Panc1 (cell line): ENCODE measurements at regions not wholly inside any gene's neighbourhood (a gene's known extent, or its start where the extent isn't known, plus 50 kb on each side); places are given as distances from the start of the nearest gene placed in this dataset.

Experiments
- CTCF ChIP-seq: fragments of 450-650 bp; IDR thresholded peaks from 2 replicates; pipeline ENCODE4 v1.5.1; 2017; ENCODE audit warnings: mild to moderate bottlenecking
- SIN3A ChIP-seq: IDR thresholded peaks from 2 replicates; pipeline ENCODE4 v1.6.1; 2012; ENCODE audit warnings: low read depth, mild to moderate bottlenecking, low read length, moderate library complexity, borderline replicate concordance; ENCODE audit not compliant: insufficient read depth
- TF ChIP-seq, protein P1 (sequence below), 2 experiments: IDR thresholded peaks; 2 replicates each; pipeline ENCODE4 v1.6.1; 2011 to 2012; ENCODE audit warnings: low read depth in 2 of 2, control low read depth in 1 of 2, low read length in 1 of 2, mild to moderate bottlenecking in 1 of 2, moderate library complexity in 1 of 2; ENCODE audit not compliant: insufficient read depth in 1 of 2

DNA sequence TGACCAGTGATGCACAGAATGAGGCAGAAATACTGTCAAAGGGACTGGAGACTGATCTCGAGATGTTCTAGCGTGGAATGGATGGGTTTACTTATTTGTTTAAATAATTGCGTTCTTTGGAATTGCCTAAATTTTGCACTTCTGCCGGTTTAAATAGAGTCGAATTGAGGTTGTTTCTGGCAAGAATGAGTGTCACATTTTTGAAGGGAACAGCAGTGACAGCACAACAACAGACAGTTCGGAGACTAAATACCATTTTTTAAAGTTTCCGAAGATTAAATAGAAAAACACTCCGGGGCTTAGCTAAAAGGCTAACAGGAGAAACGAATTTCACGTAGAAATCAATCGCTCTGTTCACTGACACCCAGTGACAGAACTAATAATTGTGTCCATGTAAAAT is 969.2 kb upstream of the RBFOX1 start:
- TF ChIP-seq, protein P1, sequence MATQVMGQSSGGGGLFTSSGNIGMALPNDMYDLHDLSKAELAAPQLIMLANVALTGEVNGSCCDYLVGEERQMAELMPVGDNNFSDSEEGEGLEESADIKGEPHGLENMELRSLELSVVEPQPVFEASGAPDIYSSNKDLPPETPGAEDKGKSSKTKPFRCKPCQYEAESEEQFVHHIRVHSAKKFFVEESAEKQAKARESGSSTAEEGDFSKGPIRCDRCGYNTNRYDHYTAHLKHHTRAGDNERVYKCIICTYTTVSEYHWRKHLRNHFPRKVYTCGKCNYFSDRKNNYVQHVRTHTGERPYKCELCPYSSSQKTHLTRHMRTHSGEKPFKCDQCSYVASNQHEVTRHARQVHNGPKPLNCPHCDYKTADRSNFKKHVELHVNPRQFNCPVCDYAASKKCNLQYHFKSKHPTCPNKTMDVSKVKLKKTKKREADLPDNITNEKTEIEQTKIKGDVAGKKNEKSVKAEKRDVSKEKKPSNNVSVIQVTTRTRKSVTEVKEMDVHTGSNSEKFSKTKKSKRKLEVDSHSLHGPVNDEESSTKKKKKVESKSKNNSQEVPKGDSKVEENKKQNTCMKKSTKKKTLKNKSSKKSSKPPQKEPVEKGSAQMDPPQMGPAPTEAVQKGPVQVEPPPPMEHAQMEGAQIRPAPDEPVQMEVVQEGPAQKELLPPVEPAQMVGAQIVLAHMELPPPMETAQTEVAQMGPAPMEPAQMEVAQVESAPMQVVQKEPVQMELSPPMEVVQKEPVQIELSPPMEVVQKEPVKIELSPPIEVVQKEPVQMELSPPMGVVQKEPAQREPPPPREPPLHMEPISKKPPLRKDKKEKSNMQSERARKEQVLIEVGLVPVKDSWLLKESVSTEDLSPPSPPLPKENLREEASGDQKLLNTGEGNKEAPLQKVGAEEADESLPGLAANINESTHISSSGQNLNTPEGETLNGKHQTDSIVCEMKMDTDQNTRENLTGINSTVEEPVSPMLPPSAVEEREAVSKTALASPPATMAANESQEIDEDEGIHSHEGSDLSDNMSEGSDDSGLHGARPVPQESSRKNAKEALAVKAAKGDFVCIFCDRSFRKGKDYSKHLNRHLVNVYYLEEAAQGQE (IDR thresholded peaks at IDR 0.05; ENCODE audit: insufficient read depth in 1 of 2, low read depth in 2 of 2, low read length in 1 of 2) = no peak
- TF ChIP-seq CTCF = no peak
- TF ChIP-seq SIN3A = no peak
